ENCODE measurements at regions not wholly inside any gene's neighbourhood (a gene's known extent, or its start where the extent isn't known, plus 50 kb on each side); places are given as distances from the start of the nearest gene placed in this dataset.
"Not testable (repeated sequence)": the region's sequence is repeated elsewhere in the genome, so short reads cannot be mapped to it uniquely, and the experiment has no call there.

GRCh38 chr13:99758460-99759162 lies 213.0 kb downstream of the ZIC5 start:
- Mint-ChIP-seq H3K27ac (no peak overlapping the region), H3K27me3 (no peaks in the 10 kb centered on the region), H3K4me3 (no peak overlapping the region), H3K36me3 (ENCODE audit: low read depth) (no peaks in the 10 kb centered on the region), H3K4me1 (no peaks in the 10 kb centered on the region)
- peaks cover 5% of the 10 kb centered on the region for H3K9me3 ChIP-seq (ENCODE audit: control insufficient read depth, low read length, poor library complexity, severe bottlenecking)
- no peak for DNase-seq
- no peak for ATAC-seq

GRCh38 chr13:99757756-99758459 lies 213.7 kb downstream of the ZIC5 start:
- H3K27ac Mint-ChIP-seq: no peak overlapping the region
- H3K36me3 Mint-ChIP-seq (ENCODE audit: low read depth): no peaks in the 10 kb centered on the region
- no peak overlapping the region for H3K4me3 Mint-ChIP-seq
- ATAC-seq: no peak
- H3K27me3 Mint-ChIP-seq: no peaks in the 10 kb centered on the region
- no peaks in the 10 kb centered on the region for H3K4me1 Mint-ChIP-seq
- DNase-seq: no peak
- H3K9me3 ChIP-seq (ENCODE audit: control insufficient read depth, low read length, poor library complexity, severe bottlenecking): peaks cover 5% of the 10 kb centered on the region

GRCh38 chr13:99756281-99756680 lies 215.3 kb downstream of the ZIC5 start:
- peaks cover 5% of the 10 kb centered on the region for H3K9me3 ChIP-seq (ENCODE audit: control insufficient read depth, low read length, poor library complexity, severe bottlenecking)
- H3K36me3 Mint-ChIP-seq (ENCODE audit: low read depth): no peaks in the 10 kb centered on the region
- DNase-seq (no peak), ATAC-seq (no peak)
- H3K4me3 Mint-ChIP-seq: no peak overlapping the region
- H3K27me3 Mint-ChIP-seq: no peaks in the 10 kb centered on the region
- H3K4me1 Mint-ChIP-seq: peaks cover 4% of the 10 kb centered on the region
- H3K27ac Mint-ChIP-seq: no peak overlapping the region

- H3K4me3 Mint-ChIP-seq; H3K27me3 Mint-ChIP-seq; H3K4me1 Mint-ChIP-seq; H3K36me3 Mint-ChIP-seq (ENCODE audit: low read depth); DNase-seq; ATAC-seq; H3K27ac Mint-ChIP-seq; H3K9me3 ChIP-seq (ENCODE audit: control insufficient read depth, low read length, poor library complexity, severe bottlenecking): not testable (repeated sequence)
Measured at GRCh38 chr13:99754750-99755149, 216.8 kb downstream of the ZIC5 start.

- Mint-ChIP-seq H3K27me3 (no peaks in the 10 kb centered on the region), H3K4me1 (peaks cover 4% of the 10 kb centered on the region), H3K27ac (peak overlapping the region; percentile 82), H3K4me3 (no peak overlapping the region), H3K36me3 (ENCODE audit: low read depth) (no peaks in the 10 kb centered on the region)
- no peaks in the 10 kb centered on the region for H3K9me3 ChIP-seq (ENCODE audit: control insufficient read depth, low read length, poor library complexity, severe bottlenecking)
- ATAC-seq (no peak), DNase-seq (no peak)
Measured at GRCh38 chr13:99752373-99752772, 219.2 kb downstream of the ZIC5 start.

GRCh38 chr13:99751517-99752199 lies 219.9 kb downstream of the ZIC5 start:
- H3K4me3 Mint-ChIP-seq: no peak overlapping the region
- no peaks in the 10 kb centered on the region for H3K36me3 Mint-ChIP-seq (ENCODE audit: low read depth)
- H3K27me3 Mint-ChIP-seq: no peaks in the 10 kb centered on the region
- H3K27ac Mint-ChIP-seq: peak overlapping the region; percentile 41
- H3K9me3 ChIP-seq (ENCODE audit: control insufficient read depth, low read length, poor library complexity, severe bottlenecking): no peaks in the 10 kb centered on the region
- ATAC-seq (no peak), DNase-seq (no peak)
- H3K4me1 Mint-ChIP-seq: peaks cover 4% of the 10 kb centered on the region

GRCh38 chr13:99750951-99751350 lies 220.6 kb downstream of the ZIC5 start:
- DNase-seq: no peak
- Mint-ChIP-seq H3K27ac (no peak overlapping the region), H3K27me3 (no peaks in the 10 kb centered on the region), H3K4me1 (peaks cover 4% of the 10 kb centered on the region), H3K36me3 (ENCODE audit: low read depth) (no peaks in the 10 kb centered on the region), H3K4me3 (no peak overlapping the region)
- no peaks in the 10 kb centered on the region for H3K9me3 ChIP-seq (ENCODE audit: control insufficient read depth, low read length, poor library complexity, severe bottlenecking)
- no peak for ATAC-seq

GRCh38 chr13:99749271-99750019 lies 222.1 kb downstream of the ZIC5 start:
- no peak for DNase-seq
- H3K36me3 Mint-ChIP-seq (ENCODE audit: low read depth): no peaks in the 10 kb centered on the region
- no peak overlapping the region for H3K27ac Mint-ChIP-seq
- H3K4me1 Mint-ChIP-seq: peaks cover 4% of the 10 kb centered on the region
- no peak for ATAC-seq
- no peaks in the 10 kb centered on the region for H3K9me3 ChIP-seq (ENCODE audit: control insufficient read depth, low read length, poor library complexity, severe bottlenecking)
- no peak overlapping the region for H3K4me3 Mint-ChIP-seq
- no peaks in the 10 kb centered on the region for H3K27me3 Mint-ChIP-seq

- Mint-ChIP-seq H3K4me3 (no peak overlapping the region), H3K27ac (no peak overlapping the region), H3K36me3 (ENCODE audit: low read depth) (no peaks in the 10 kb centered on the region), H3K4me1 (peaks cover 3% of the 10 kb centered on the region), H3K27me3 (no peaks in the 10 kb centered on the region)
- ATAC-seq (no peak), DNase-seq (no peak)
- no peaks in the 10 kb centered on the region for H3K9me3 ChIP-seq (ENCODE audit: control insufficient read depth, low read length, poor library complexity, severe bottlenecking)
Measured at GRCh38 chr13:99747403-99747710, 224.2 kb downstream of the ZIC5 start.

GRCh38 chr13:99746637-99747402 lies 224.7 kb downstream of the ZIC5 start:
- Mint-ChIP-seq H3K27ac (no peak overlapping the region), H3K36me3 (ENCODE audit: low read depth) (no peaks in the 10 kb centered on the region), H3K4me1 (peaks cover under 1% of the 10 kb centered on the region), H3K27me3 (no peaks in the 10 kb centered on the region), H3K4me3 (no peak overlapping the region)
- no peak for DNase-seq
- no peak for ATAC-seq
- H3K9me3 ChIP-seq (ENCODE audit: control insufficient read depth, low read length, poor library complexity, severe bottlenecking): no peaks in the 10 kb centered on the region

- Mint-ChIP-seq H3K27ac (no peak overlapping the region), H3K36me3 (ENCODE audit: low read depth) (no peaks in the 10 kb centered on the region), H3K4me3 (no peak overlapping the region), H3K4me1 (no peaks in the 10 kb centered on the region), H3K27me3 (no peaks in the 10 kb centered on the region)
- H3K9me3 ChIP-seq (ENCODE audit: control insufficient read depth, low read length, poor library complexity, severe bottlenecking): no peaks in the 10 kb centered on the region
- ATAC-seq (no peak), DNase-seq (no peak)
Measured at GRCh38 chr13:99743094-99743493, 228.5 kb downstream of the ZIC5 start.

GRCh38 chr13:99741960-99742359 lies 229.6 kb downstream of the ZIC5 start:
- ATAC-seq: no peak
- H3K36me3 Mint-ChIP-seq (ENCODE audit: low read depth): no peaks in the 10 kb centered on the region

More at GRCh38 chr13:99741960-99742359, 229.6 kb downstream of the ZIC5 start:
- H3K9me3 ChIP-seq (ENCODE audit: control insufficient read depth, low read length, poor library complexity, severe bottlenecking): no peaks in the 10 kb centered on the region
- Mint-ChIP-seq H3K4me3 (no peak overlapping the region), H3K27ac (no peak overlapping the region), H3K4me1 (no peaks in the 10 kb centered on the region), H3K27me3 (no peaks in the 10 kb centered on the region)
- no peak for DNase-seq

Data from T-helper 17 cell (primary cell).